ENCODE measurements at regions not wholly inside any gene's neighbourhood (a gene's known extent, or its start where the extent isn't known, plus 50 kb on each side); places are given as distances from the start of the nearest gene placed in this dataset.
"Not testable (repeated sequence)": the region's sequence is repeated elsewhere in the genome, so short reads cannot be mapped to it uniquely, and the experiment has no call there.

DNA sequence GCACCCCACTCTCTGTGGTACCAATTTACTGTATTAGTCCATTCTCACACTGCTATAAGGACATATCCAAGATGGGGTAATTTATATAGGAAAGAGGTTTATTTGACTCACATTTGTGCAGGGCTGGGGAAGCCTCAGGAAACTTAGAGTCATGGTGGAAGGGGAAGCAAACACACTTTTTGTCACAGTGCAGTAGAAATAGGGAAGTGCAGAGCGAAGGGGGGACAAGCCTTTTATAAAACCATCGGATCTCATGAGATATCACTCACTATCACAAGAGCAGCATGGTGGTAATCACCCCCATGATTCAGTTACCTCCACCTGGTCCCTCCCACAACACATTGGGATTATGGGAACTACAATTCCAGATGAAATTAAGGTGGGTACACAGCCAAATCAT is 766.9 kb upstream of the PCDH10 start:
- no peak for DNase-seq (ENCODE audit: low spot score)

DNA sequence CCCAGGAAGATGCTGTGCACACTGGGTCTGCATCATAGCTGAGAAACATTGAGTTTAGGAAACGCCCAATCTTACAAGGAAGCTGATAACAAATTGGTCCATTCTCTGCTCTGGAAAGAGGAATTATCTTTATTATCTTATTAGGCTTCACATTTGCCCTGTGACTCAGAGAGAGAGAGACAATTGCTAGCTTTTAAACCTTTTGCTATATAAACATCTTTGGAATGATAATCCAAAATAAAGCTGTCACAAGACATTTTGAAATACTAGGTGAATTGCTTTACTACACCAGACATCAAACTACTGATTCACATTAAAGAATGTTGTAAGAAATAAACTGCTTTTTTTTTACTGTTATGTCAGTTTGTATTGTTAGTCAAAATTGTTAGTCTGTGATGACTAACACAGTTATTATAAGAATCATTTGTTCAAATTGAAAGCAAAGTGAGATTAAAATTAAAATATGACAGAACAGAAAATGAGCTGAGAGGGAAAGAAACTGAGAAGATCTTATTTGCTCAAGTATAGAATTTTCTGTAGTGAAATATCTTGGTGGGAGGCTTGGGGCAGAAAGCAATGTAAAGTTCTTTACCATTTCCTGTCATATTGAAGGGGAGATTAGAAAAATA is 765.4 kb upstream of the PCDH10 start:
- no peak for DNase-seq (ENCODE audit: low spot score)

DNA sequence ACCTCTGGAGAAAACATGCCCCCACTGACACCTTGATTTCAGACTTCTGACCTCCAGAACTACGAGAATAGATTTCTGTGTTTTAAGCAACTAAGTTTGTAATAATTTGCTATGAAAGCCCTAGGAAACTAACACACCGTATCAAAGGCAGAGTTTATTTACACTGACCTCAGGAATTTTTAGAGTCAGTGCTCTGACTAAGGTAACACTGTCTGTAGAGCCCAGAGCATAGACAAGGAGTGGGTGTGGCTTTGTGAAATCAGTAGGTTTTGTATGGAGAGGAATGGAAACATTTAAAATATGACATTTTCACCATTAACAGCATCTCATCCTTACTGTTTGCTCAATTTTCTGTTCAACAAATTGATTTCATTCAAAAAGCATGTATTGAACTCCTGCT is 764.4 kb upstream of the PCDH10 start:
- DNase-seq (ENCODE audit: low spot score) = no peak

DNA sequence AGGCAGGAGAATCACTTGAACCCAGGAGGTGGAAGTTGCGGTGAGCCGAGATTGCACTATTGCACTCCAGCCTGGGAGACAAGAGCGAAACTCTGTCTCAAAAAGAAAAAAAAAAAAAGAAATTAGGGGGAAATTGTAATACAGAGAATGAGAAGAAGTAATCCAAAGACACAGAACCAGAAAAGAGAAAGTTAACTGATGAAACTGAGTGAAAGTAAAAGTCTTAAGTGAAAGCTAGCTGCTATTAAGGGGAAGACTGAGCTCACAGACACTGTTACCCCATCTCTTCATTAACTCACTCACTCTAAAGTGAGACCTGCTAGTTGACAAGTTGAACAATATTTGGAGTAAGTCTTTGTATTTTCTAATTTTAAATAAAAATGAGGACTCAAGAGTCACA is 763.0 kb upstream of the PCDH10 start:
- no peak for DNase-seq (ENCODE audit: low spot score)

DNA sequence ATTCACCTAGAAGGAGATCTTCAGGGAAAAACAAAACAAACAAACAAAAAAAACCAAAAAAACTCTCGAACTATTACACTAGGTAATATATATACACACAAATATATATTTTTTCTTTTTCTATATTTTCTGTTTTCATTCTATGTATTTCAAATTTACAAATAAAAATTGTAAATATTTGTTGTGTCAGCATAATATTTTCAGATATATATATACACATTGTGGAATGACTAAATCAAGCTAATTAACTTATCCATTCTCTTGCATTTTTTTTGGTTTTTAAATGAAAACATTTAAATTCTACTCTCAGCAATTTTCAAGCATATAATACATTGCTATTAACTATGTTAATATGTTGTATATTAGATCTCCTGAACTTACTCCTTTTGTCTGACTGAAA is 762.0 kb upstream of the PCDH10 start:
- no peak for DNase-seq (ENCODE audit: low spot score)

DNA sequence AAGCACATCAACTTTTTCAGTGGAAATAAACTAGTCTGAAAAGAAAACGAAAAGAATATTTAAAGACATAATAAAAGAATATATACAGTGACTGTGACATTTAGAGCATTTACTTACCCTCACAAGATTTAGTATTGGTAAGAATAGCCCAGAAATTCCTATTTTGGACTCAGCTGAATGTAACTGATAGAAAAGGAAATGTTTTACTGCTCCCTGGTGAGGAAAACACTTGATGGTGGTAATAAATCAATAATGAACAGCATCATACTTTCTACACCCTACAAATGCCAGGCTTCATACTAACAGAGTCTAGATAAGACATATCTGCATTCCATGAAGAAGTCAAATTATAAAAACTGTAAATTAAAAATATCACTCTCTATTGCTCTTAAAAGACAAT is 753.5 kb upstream of the PCDH10 start:
- DNase-seq (ENCODE audit: low spot score) = no peak

DNA sequence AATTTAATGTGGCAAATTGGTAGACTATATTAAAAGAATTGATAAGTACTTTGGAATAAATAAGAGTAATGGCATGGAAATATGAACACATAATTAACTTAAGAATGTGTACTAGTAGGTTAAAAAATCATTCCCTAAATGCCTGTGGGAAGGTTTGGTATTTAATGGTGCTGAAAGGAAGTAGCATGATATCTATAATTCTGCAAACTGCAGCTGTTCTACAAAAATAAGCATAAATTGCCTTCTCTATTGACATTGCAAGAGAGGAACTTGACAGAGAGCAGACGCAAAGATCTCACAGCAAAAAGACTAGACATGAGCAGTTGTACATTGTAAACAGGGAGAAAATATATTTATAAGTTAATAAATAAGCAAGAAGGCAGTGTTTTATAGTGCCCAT is 752.5 kb upstream of the PCDH10 start:
- DNase-seq (ENCODE audit: low spot score) = no peak

DNA sequence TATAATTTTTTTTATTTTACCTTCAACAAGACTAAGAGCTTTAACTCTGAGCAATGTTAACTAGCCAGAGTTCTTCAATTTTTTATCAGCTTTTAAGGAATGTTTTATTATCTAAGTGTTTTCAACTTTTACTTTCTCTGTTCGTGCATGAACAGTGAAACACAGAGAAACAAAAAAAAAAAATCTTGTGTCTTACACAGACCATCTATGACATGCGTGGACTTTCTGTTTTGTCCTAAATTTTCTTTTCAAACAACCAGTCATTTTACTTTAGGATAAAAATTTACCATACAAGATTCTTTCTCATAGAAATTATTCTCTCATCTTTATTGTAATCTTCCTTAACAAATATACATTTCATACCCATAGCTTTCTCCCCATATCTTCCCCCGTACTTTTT is 731.9 kb upstream of the PCDH10 start:
- DNase-seq (ENCODE audit: low spot score) = no peak

DNA sequence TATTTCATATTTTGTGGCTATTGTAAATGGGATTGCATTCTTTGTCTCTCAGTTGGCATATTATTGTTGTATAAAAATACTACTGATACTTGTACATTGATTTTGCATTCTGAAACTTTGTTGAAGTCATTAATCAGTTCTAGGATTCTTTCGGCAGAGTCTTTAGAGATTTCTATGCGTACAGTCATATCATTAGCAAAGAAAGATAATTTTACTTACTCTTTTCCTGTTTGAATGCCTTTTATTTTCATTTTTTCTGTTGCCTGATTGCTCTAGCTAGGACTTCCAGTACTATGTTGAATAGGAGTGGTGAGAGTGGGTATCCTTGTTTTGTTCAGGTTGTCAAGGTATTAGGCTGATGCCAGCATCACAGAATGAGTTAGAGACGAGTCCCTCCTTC is 722.0 kb upstream of the PCDH10 start:
- no peak for DNase-seq (ENCODE audit: low spot score)

DNA sequence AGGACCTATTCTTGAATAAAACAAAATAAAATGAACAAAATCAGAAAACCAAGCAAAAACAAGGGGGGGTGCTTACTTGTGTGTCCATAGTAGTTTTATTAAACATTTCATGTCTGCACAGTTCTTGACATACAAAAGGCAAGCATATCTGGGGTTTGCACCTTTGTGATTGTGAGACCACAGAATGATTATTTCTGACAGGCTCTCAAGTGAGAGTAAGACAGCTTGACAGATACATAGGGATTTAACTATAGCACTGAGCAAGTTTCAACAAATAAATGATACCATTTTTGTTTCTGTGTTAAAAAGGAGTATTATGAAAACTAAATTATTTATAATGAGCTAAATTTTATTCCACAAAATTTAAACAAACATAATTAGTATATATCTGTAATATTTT is 712.0 kb upstream of the PCDH10 start:
- DNase-seq (ENCODE audit: low spot score) = no peak

DNA sequence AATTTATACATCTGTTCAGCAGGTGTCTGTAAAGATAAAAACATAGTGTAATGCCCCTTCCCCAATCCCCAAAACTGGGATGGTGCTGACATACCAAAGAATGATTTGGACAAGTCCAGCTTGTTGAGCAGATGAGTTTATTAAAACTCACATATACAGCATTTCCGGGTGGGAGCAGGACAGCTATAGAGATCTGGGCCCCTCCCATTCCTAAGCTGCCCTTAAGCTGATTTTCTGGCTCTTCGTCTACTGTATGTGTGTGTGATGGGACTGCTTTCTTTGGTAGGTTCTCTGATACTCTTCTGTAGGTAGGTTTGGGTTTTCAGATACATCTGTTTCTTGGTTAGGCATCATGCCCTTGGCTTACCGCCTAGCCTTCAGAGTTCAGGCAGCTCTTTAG is 703.7 kb upstream of the PCDH10 start:
- DNase-seq (ENCODE audit: low spot score) = no peak

DNA sequence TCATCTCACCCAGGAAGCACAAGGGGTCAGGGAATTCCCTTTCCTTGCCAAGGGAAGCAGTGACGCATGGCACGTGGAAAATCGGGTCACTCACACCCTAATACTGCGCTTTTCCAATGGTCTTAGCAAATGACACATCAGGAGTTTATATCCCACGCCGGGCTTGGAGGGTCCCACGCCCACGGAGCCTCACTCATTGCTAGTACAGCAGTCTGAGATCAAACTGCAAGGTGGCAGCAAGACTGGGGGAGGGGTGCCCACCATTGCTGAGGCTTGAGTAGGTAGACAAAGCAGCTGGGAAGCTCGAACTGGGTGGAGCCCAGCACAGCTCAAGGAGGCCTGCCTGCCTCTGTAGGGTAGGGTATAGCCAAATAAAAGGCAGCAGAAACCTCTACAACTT is 691.1 kb upstream of the PCDH10 start:
- not testable (repeated sequence) for DNase-seq (ENCODE audit: low spot score)

DNA sequence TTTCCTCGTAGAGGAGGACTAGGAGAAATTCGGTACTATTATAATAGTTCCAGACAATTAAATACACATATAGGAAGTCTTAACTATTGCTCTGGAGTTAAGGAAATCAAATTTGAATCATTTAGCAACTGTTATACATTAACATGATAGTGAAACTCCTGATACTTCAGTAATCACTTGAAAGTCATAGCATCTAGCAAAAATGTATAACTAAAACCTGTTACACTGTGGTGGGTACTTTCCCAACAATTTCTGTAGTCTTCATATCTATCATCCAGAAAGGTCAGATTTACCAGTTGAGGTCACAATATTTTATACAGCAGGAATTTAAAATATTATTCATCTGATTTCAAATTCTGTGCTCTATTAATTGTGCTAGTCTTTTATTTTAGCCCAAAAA is 669.6 kb upstream of the PCDH10 start:
- no peak for DNase-seq (ENCODE audit: low spot score)

DNA sequence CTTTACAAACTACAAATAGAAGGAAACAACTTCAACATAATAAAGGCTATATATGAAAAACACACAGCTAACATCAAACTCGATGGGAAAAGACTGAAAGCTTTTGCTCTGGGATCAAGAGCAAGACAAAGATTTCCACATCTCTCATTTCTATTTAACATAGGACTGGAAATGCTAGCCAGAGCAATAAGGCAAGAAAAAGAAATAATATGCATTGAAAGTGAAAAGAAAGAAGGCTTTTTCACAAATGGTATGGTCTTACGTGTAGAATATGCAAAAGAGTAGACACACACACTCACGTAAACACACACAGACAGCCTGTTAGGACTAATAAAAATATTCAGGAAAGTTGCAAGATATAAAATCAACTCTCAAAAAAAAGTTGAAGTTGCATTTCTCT is 660.5 kb upstream of the PCDH10 start:
- no peak for DNase-seq (ENCODE audit: low spot score)

DNA sequence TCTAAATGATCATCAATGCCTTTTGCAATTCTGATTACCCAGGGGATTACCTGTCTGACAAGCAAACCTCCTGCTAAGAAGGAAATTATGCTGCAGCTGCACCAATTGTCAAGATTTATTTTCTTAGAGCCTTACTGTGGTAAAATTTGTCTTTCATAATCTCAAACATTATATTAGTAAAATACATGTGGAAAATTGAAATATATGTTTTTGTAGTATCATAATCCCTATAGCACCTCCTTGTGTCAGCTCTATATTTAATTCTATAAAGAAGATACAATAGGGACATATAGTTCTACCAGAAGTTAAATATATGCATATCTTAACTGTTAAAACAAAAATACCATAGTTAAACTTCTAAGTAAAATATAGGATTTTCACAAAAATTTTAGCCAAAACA is 655.6 kb upstream of the PCDH10 start:
- DNase-seq (ENCODE audit: low spot score) = no peak

DNA sequence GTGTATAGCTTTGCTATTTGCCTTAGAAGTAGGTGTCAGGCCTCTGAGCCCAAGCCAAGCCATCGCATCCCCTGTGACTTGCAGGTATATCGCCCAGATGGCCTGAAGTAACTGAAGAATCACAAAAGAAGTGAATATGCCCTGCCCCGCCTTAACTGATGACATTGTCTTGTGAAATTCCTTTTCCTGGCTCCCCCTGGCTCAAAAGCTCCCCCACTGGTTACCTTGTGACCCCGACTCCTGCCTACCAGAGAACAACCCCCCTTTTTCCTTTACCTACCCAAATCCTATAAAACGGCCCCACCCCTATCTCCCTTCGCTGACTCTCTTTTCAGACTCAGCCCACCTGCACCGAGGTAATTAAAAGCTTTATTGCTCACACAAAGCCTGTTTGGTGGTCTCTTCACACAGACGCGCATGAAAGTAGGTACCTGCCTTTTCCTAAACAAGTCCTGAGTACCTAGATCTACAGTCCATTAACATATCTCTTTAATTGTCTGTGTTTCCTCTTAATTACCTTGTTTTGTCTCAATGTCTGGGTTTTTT is 653.8 kb upstream of the PCDH10 start:
- not testable (repeated sequence) for DNase-seq (ENCODE audit: low spot score)

DNA sequence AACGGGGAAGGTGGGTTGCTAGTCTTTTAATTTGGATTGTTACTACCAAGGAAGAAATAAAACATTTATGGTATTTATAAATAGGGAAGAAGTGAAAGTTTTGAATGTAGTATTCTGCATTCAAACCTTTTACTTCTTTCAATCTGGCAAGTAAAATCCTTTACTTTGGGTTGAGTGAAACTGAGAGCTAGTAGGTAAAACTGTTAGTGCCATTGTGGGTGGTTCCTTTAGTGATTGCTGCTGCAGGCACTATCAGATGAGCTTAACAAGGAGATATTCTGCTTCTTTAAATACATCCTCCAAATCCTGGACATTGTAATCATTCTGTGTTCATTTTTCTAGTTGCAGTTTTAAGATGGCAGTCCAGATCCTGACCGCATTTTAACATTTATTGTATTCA is 650.9 kb upstream of the PCDH10 start:
- no peak for DNase-seq (ENCODE audit: low spot score)

DNA sequence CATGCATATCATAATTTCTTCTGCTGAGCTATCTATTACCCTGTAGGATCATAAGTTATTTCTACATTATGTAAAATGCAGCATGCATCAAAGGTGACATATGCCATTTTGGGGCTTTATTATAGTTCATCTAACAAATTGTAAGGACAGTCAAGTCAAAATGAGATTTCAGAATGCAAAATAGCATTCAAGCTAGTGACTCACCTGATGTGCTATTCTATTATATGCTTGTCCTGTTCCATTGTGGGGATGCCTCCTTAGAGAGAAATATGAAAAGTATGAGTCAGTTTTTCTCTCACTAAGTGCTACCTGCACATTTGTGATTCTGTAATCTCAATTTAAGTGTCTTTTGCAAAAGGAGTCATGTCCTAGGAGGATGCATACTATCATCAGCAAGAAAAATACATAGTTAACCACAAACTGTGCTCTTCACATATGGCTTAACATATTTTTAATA is 647.0 kb upstream of the PCDH10 start:
- no peak for DNase-seq (ENCODE audit: low spot score)

DNA sequence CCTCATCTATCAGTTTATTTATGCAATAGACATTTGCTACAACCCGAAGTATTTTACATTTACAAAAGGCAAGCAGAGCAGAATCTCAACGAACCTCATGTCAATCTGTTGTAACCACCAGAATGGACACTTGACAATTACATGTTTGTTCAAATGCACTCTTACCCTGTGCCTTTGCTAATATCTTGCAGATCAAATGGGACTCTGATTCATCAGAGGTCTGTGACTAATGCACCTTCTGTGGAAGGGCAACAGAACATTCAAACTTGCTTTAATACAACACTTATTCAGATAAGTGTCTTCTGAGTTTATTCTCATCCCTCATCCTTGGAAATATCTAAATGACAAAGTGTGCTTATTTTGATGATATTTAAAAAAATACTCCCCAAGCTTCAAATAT is 644.7 kb upstream of the PCDH10 start:
- DNase-seq (ENCODE audit: low spot score) = no peak

DNA sequence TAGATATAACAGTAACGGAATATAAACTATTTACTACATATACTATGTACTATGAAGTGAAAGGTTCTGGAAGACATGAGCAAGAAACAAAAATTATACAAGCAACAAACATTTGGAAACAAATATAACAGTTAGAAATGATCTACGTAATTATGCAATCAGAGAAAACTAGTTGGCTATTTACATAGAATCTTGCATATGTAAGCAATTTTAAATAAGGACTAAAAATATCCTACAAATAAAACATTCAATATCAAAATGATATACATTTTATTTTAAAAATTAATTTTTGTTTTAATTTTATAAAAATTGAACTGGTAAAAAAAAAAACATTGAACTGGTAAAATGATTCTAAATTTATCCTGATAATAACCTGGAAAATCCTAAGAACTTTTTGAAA is 642.5 kb upstream of the PCDH10 start:
- DNase-seq (ENCODE audit: low spot score) = no peak

DNA sequence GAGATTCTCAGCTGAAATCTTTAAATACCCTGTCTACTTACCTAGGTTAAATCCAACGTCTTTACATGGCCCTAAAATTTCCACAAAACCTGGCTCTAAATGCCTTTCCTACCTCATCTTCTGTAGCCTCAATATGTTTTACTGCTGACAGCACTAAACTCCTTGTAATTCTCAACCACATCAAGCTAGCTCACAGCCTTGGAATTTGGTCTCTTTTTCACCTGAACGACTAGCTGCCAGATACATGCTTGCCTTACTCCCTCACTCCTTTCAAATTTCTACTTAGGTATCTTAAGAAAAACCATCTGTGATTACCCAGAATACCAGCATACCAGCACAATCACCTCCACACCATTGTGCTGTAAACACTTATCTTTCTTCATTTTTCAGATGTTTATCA is 635.6 kb upstream of the PCDH10 start:
- DNase-seq (ENCODE audit: low spot score) = no peak

DNA sequence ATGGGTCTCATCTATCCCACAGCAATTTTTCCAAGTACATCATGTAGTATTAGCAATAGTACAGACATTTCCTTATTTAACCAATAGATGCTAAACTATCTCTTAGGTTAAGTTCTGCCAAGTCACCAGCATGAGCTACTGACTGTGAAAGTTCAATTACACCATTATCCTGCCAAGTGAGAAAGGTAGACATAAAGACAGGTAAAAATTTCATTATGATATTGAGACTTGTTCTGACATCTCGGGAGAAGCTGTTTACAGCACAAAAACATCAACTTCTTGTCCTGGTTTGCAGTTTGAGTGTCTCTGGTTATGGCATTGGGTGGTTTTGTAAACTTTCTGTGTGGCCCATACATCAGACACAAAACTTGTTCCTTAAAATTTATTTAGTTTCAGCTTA is 622.4 kb upstream of the PCDH10 start:
- DNase-seq (ENCODE audit: low spot score) = no peak

DNA sequence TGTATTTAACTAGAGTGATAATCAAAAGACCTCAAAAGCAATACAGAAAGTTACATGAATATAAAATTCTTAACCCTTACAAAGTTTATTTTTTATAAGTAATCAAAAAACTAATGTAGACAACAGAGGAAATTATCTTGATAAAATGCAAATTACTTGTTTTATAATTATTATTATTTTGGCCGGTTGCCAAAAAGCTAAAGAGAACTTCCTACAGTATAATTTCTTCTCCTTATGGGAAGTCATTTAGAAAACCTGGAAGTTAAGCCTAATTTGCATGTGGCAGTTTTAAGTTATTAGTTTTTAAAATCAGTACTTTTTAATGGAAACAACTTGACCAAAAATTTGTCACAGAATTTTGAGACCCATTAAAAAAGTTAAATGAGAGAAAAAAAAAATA is 621.3 kb upstream of the PCDH10 start:
- no peak for DNase-seq (ENCODE audit: low spot score)

DNA sequence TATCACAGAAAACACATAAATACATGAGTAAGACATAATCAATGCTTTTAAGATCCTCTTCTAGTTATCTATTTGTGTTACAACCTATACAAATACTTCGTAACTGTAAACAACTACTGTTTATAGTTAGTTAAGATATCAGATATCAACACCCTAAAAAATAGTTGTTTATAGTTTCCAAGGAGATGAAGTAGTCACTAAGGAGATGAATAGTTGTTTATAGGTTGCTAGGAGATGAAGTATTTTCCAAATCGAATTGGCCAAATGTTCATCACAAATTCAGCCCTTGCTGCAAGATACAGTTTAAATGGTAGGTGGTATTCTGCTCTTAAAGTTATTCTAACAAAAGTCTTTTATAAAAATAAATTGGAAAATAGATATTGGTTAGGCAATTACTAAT is 618.2 kb upstream of the PCDH10 start:
- DNase-seq (ENCODE audit: low spot score) = no peak

DNA sequence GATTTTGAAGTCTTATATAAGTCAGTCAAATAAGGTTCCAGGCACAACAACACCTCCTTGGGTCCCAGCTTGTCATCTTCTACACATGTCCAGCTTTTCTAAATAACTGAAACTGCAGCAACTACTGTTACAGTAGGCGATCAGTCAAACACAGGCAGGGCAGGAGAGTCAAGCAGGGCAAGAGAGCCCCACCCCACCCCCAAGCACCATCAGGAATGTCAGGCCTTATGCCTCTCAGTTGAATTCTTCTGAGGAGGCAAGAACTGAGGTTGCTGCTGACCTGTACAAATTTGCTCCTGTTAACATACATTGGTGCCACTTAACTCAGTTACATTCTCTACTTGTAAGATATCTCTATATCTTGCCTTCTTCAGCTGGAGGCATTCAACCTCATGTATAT is 608.8 kb upstream of the PCDH10 start:
- no peak for DNase-seq (ENCODE audit: low spot score)
